HAP-1 (cell line): ENCODE measurements at regions not wholly inside any gene's neighbourhood (a gene's known extent, or its start where the extent isn't known, plus 50 kb on each side); places are given as distances from the start of the nearest gene placed in this dataset.
"Not testable (repeated sequence)": the region's sequence is repeated elsewhere in the genome, so short reads cannot be mapped to it uniquely, and the experiment has no call there.

ENCODE experiments used
- DNase-seq, 2 experiments: peaks; one replicate each; pipeline ENCODE4 v3.0.0-alpha.2; 2016 to 2020; ENCODE audit warnings: low spot score in 2 of 2
- H3K27me3 ChIP-seq: fragments of 250-450 bp; sonication (Bioruptor Pico); 2 replicates; pipeline ENCODE4 v1.5.1; 2020; ENCODE audit warnings: low read depth, mild to moderate bottlenecking, moderate library complexity
- H3K36me3 ChIP-seq: fragments of 250-450 bp; sonication (Bioruptor Pico); replicated peaks from 2 replicates; pipeline ENCODE4 v1.5.1; 2020; ENCODE audit warnings: mild to moderate bottlenecking
- H3K4me1 ChIP-seq: fragments of 250-450 bp; sonication (Bioruptor Pico); 2 replicates; pipeline ENCODE4 v1.5.1; 2020; ENCODE audit warnings: mild to moderate bottlenecking
- H3K4me3 ChIP-seq: fragments of 250-450 bp; sonication (Bioruptor Pico); 2 replicates; pipeline ENCODE4 v1.5.1; 2020; ENCODE audit warnings: mild to moderate bottlenecking, moderate library complexity
- H3K9me3 ChIP-seq: fragments of 250-450 bp; sonication (Bioruptor Pico); 2 replicates; pipeline ENCODE4 v1.5.1; 2020; ENCODE audit warnings: mild to moderate bottlenecking, moderate library complexity
- in situ Hi-C: fragments of 300-500 bp; cut with MboI; formaldehyde crosslinking; loops from 3 replicates; pipeline ENCODE4 v1.14.3; 2020; ENCODE audit warnings: low sequenced_read_pairs, inconsistent platforms, mixed read lengths

DNA sequence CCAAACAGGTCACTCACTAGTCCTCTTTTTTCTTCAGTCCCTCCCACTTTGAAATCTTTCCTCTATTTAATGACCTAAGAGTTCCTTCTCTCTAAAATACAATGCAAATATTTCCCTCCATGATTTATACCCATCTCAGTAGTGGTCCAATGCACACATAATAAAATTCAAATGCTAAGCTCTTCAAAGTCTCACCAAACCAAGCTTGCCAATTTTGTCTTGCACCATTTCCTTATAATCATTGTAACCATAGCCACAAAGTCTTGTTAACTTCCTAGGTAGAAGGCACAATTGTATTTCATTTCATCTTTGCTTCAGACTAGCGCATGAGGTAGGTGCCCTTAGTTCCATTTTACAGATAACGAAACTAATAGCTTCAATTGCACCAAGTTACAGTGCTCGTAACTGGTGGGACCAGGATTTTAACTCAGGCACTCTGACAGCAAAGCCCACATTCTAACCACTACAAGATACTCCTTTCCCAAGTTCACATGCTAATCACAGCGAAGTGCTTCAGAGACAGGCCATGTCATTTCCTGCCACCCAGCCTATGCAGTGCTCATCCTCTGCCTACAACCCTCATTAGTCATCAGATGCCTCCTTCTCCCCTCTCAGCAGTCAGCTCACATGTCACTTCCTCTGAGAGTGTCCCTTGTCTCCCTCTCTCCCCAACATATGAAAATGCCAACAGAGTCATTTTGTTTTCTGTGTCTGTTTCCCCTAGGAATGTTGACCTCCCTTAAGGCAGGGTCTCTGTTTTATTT lies 66.9 kb upstream of the PPARGC1A start:
- in situ Hi-C loops, result no loop called here
- H3K27me3 ChIP-seq, result no peaks in the 10 kb centered on the region
- no peaks in the 10 kb centered on the region for H3K36me3 ChIP-seq
- no peak overlapping the region for H3K4me3 ChIP-seq
- H3K9me3 ChIP-seq, result no peaks in the 10 kb centered on the region
- no peak for DNase-seq
- H3K4me1 ChIP-seq, result no peaks in the 10 kb centered on the region

DNA sequence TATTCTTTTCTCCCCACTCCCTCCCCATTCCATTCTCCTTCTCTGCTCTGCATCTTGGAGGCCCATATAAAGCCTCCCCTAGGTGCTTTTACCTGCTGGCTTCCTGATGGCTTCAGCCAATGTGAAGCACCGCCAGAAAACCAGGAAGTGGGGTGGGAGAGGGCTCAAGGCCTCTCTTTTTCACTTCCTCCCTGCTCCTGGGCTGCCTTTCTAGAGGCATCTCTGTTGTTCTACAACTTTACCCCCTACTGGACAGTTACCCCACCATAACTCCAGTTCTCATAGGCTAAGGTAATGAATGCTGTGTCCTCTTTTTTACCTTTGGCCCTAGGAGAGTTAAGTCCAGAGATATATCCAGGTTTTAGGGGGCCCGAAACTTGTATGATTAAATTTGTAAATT lies 62.4 kb upstream of the PPARGC1A start:
- Histone ChIP-seq H3K36me3 (no peaks in the 10 kb centered on the region), H3K4me3 (no peak overlapping the region), H3K4me1 (no peaks in the 10 kb centered on the region), H3K9me3 (no peaks in the 10 kb centered on the region), H3K27me3 (no peaks in the 10 kb centered on the region)
- no peak for DNase-seq
- in situ Hi-C loops, result no loop called here

DNA sequence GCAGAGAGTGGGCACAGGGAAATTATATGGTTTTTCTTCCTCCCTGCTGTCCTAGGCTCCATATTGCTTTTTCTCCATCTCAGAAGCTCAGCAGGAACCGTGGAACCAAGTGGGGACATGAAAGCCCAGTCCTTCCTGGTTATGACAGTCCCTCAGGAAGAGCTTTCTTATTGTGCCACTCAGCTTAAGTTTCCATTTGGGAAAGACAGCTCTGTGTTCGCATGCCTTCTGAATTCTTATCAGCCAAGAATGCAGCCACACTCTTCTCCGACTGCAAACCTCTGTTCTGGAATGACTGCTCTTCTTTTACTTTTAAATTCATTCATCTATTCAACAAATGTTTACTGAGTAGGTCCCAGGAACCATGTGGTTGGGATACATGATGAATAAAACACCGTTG lies 58.0 kb upstream of the PPARGC1A start:
- Histone ChIP-seq H3K36me3 (no peaks in the 10 kb centered on the region), H3K4me3 (no peak overlapping the region), H3K27me3 (no peaks in the 10 kb centered on the region), H3K9me3 (no peaks in the 10 kb centered on the region), H3K4me1 (no peaks in the 10 kb centered on the region)
- no peak for DNase-seq
- in situ Hi-C loops, result no loop called here

- H3K4me1 ChIP-seq, result no peaks in the 10 kb centered on the region
- no peaks in the 10 kb centered on the region for H3K27me3 ChIP-seq
- no peak overlapping the region for H3K4me3 ChIP-seq
- DNase-seq, result no peak
- H3K36me3 ChIP-seq, result no peaks in the 10 kb centered on the region
- in situ Hi-C loops, result no loop called here
- no peaks in the 10 kb centered on the region for H3K9me3 ChIP-seq
Observed at GRCh38 chr4:23946299-23946698, 56.5 kb upstream of the PPARGC1A start.

DNA sequence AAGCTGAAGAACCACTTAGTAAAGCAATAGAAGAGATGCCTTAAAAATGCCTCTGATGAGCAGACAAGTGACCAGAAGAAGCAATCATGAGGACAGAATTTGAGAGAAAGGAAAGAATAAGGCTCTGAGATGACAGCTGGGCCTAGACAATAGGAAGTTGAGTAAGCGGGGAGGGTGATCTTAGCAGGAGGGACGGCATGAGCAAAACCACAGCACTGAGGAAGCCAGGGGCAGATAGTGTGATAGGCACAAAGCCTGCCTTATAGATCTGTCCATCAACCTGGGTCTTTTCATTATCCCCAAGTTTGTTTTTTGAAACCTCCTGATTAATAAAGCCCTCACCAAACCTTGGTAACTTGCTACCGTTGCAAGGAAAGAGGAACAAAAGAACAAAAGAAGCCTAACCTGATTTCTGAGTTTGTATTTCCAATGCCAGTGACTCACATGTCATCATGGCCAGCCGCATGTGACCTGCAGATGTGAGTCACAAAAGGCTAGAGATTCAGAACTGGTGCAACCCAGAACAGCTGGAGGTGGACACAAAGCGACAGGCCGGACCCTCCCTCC lies 55.7 kb upstream of the PPARGC1A start:
- H3K4me1 ChIP-seq, result no peaks in the 10 kb centered on the region
- no peak overlapping the region for H3K4me3 ChIP-seq
- no peaks in the 10 kb centered on the region for H3K36me3 ChIP-seq
- no peaks in the 10 kb centered on the region for H3K9me3 ChIP-seq
- in situ Hi-C loops, result no loop called here
- no peak for DNase-seq
- H3K27me3 ChIP-seq, result no peaks in the 10 kb centered on the region

GRCh38 chr4:23944556-23944955 lies 54.7 kb upstream of the PPARGC1A start:
- H3K9me3 ChIP-seq, in situ Hi-C loops, H3K4me3 ChIP-seq, H3K36me3 ChIP-seq, DNase-seq, H3K27me3 ChIP-seq, H3K4me1 ChIP-seq: not testable (repeated sequence)

- Histone ChIP-seq H3K27me3 (no peaks in the 10 kb centered on the region), H3K36me3 (no peaks in the 10 kb centered on the region), H3K9me3 (no peaks in the 10 kb centered on the region), H3K4me3 (no peak overlapping the region), H3K4me1 (no peaks in the 10 kb centered on the region)
- DNase-seq, result no peak
- in situ Hi-C loops, result no loop called here
Observed at GRCh38 chr4:23943478-23943877, 53.6 kb upstream of the PPARGC1A start.

DNA sequence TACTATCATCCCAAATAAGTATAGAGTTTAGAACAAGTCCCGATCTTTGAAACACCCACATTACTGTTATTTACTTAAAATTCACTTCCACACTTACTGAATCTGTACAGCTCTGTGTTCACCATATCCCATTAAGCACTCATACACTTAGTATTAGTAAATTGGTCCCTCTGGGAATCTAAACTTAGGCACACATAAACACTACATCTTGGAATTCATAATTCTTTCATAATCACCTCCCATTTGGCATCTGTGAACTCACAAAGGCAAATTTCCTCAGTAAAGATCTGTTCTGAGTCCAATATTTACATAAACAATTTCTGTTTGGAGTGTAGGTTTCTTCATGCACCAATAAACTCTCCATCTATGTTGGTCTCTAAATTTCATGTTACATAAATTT lies 52.6 kb upstream of the PPARGC1A start:
- Histone ChIP-seq H3K4me1 (no peaks in the 10 kb centered on the region), H3K36me3 (no peaks in the 10 kb centered on the region), H3K27me3 (no peaks in the 10 kb centered on the region), H3K4me3 (no peak overlapping the region), H3K9me3 (no peaks in the 10 kb centered on the region)
- DNase-seq, result no peak
- in situ Hi-C loops, result no loop called here
